ENCODE measurements at regions not wholly inside any gene's neighbourhood (a gene's known extent, or its start where the extent isn't known, plus 50 kb on each side); places are given as distances from the start of the nearest gene placed in this dataset.

- ATAC-seq (no peak), DNase-seq (ENCODE audit: low spot score) (no peak), FAIRE-seq (no peak)
- H3K4me2 ChIP-seq (ENCODE audit: low read depth, low read length) = no peak overlapping the region
- in situ Hi-C loops (cut with HindIII; ENCODE audit: extremely low pct_ligation_motif_present, low pct_unique_long_range_greater_than_20kb) = no loop called here
- H3K27me3 ChIP-seq (ENCODE audit: control insufficient read depth in 1 of 2, insufficient read depth in 2 of 2, low read length in 2 of 2) = 0 out of 5 replicates have a peak, but pooled peaks cover 0 to 3% of the 10 kb centered on the region in 2 experiments
- H4K20me1 ChIP-seq (ENCODE audit: insufficient read depth, low read length) = no peaks in the 10 kb centered on the region
- ChIA-PET CTCF (ENCODE audit: low intra/inter-chr PET ratio, low total read pairs) (no interaction called here), POLR2A (no interaction called here)
- no peak overlapping the region for H3K4me3 ChIP-seq (replicated peaks in 1 of 3; ENCODE audit: insufficient read depth in 1 of 3, low read depth in 2 of 3, low read length in 3 of 3)
- 5% methylated on average over 2 of the region's 2 CpGs for WGBS (ENCODE audit: low lambda C conversion rate)
- H3K9ac ChIP-seq (ENCODE audit: insufficient read depth, low read depth, low read length) = no peak overlapping the region
- H3K9me3 ChIP-seq (ENCODE audit: low read length) = no peaks in the 10 kb centered on the region
- no peak overlapping the region for H2AFZ ChIP-seq (ENCODE audit: low read length)
- TF ChIP-seq SIN3B (IDR thresholded peaks at IDR 0.05; ENCODE audit: low read length) (no peak), ZNF749 (CRISPR knock-in tag; IDR thresholded peaks at IDR 0.05; ENCODE audit: borderline replicate concordance) (no peak), HOXA5 (CRISPR knock-in tag; IDR thresholded peaks at IDR 0.05) (no peak)
- H3K27ac ChIP-seq (ENCODE audit: extremely low read length, insufficient read depth, low read length) = no peak overlapping the region
- no peaks in the 10 kb centered on the region for H3K36me3 ChIP-seq (replicated peaks in 1 of 2; ENCODE audit: control insufficient read depth in 1 of 2, insufficient read depth in 2 of 2, low read length in 2 of 2)
- H3K79me2 ChIP-seq (ENCODE audit: insufficient read depth, low read length) = no peaks in the 10 kb centered on the region
- no TSS peak for BruUV-seq (replicated peaks)
- no peaks in the 10 kb centered on the region for H3K4me1 ChIP-seq (ENCODE audit: insufficient read depth, low read length)
- intact Hi-C loops (cut with micrococcal nuclease; ENCODE audit: unreplicated experiment) = no loop called here
These were observed 97.6 kb downstream of the TM2D1 start for GRCh38 chr1:61627365-61627764.

DNA sequence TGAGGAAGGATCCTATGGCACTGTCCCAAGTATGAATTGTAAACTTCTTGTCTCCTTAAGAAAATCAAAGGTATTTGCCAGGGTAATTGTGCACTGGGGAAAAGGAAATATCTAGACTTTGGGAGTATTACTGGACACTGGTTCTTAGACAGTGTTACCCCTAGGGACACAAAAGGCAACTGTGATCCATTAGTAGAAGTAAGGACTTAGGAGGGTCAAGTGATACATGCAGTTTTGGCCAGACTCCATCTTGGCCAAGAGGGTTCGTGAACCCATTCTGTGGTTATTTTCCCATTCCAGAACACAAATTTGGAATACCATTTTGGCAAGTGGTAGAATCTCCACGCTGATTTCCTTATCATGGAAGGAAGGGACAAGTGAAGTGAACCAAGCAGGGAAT, 98.1 kb downstream of the TM2D1 start:
- Histone ChIP-seq H3K9ac (ENCODE audit: insufficient read depth, low read depth, low read length) (no peak overlapping the region), H4K20me1 (ENCODE audit: insufficient read depth, low read length) (no peaks in the 10 kb centered on the region), H3K4me1 (ENCODE audit: insufficient read depth, low read length) (no peaks in the 10 kb centered on the region), H3K9me3 (ENCODE audit: low read length) (no peaks in the 10 kb centered on the region), H3K27ac (ENCODE audit: extremely low read length, insufficient read depth, low read length) (no peak overlapping the region), H3K4me3 (replicated peaks in 1 of 3; ENCODE audit: insufficient read depth in 1 of 3, low read depth in 2 of 3, low read length in 3 of 3) (no peak overlapping the region), H3K4me2 (ENCODE audit: low read depth, low read length) (no peak overlapping the region), H3K36me3 (replicated peaks in 1 of 2; ENCODE audit: control insufficient read depth in 1 of 2, insufficient read depth in 2 of 2, low read length in 2 of 2) (no peaks in the 10 kb centered on the region), H2AFZ (ENCODE audit: low read length) (no peak overlapping the region), H3K27me3 (ENCODE audit: control insufficient read depth in 1 of 2, insufficient read depth in 2 of 2, low read length in 2 of 2) (peaks cover 0 to 3% of the 10 kb centered on the region in 2 experiments; a peak in 1 of 5 replicates), H3K79me2 (ENCODE audit: insufficient read depth, low read length) (no peaks in the 10 kb centered on the region)
- no peak for DNase-seq (ENCODE audit: low spot score)
- in situ Hi-C loops (cut with HindIII; ENCODE audit: extremely low pct_ligation_motif_present, low pct_unique_long_range_greater_than_20kb) = no loop called here
- FAIRE-seq = no peak
- ATAC-seq = no peak
- WGBS (ENCODE audit: low lambda C conversion rate) = 0% methylated on average over 2 of the region's 2 CpGs
- CTCF ChIA-PET (ENCODE audit: low intra/inter-chr PET ratio, low total read pairs) = no interaction called here
- intact Hi-C loops (cut with micrococcal nuclease; ENCODE audit: unreplicated experiment) = no loop called here
- POLR2A ChIA-PET = no interaction called here
- no TSS peak for BruUV-seq (replicated peaks)
- no peak for TF ChIP-seq DDIT3 (CRISPR knock-in tag; IDR thresholded peaks at IDR 0.05)
- TF ChIP-seq, protein P1, sequence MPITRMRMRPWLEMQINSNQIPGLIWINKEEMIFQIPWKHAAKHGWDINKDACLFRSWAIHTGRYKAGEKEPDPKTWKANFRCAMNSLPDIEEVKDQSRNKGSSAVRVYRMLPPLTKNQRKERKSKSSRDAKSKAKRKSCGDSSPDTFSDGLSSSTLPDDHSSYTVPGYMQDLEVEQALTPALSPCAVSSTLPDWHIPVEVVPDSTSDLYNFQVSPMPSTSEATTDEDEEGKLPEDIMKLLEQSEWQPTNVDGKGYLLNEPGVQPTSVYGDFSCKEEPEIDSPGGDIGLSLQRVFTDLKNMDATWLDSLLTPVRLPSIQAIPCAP (CRISPR knock-in tag; IDR thresholded peaks at IDR 0.05; ENCODE audit: low read depth) = no peak
- no peak for TF ChIP-seq BORCS8-MEF2B (CRISPR knock-in tag; IDR thresholded peaks at IDR 0.05)
- no peak for TF ChIP-seq POLR2AphosphoS2 (IDR thresholded peaks at IDR 0.05; ENCODE audit: low read depth, low read length)
- no peak for TF ChIP-seq RCOR2 (CRISPR knock-in tag; IDR thresholded peaks at IDR 0.05)
- no peak for TF ChIP-seq ZIK1 (CRISPR knock-in tag; IDR thresholded peaks at IDR 0.05; ENCODE audit: borderline replicate concordance, low read depth)
- TF ChIP-seq ZGPAT (CRISPR knock-in tag; IDR thresholded peaks at IDR 0.05) = no peak
- no peak for TF ChIP-seq ATF7-NPFF (CRISPR knock-in tag; IDR thresholded peaks at IDR 0.05; ENCODE audit: low read depth)
- TF ChIP-seq THYN1 (CRISPR knock-in tag; IDR thresholded peaks at IDR 0.05; ENCODE audit: borderline replicate concordance, low read depth) = no peak
- TF ChIP-seq DMTF1 (CRISPR knock-in tag; IDR thresholded peaks at IDR 0.05) = no peak
- TF ChIP-seq LCORL (IDR thresholded peaks at IDR 0.05) = no peak
- no peak for TF ChIP-seq LCORL (CRISPR knock-in tag; IDR thresholded peaks at IDR 0.05)

Measured in HepG2 (cell line).